Choroid plexus epithelial cell (primary cell): ENCODE measurements at regions not wholly inside any gene's neighbourhood (a gene's known extent, or its start where the extent isn't known, plus 50 kb on each side); places are given as distances from the start of the nearest gene placed in this dataset.

Experiments
- DNase-seq: peaks from one replicate; pipeline ENCODE4 v3.0.0-alpha.2; 2010; ENCODE audit warnings: low read depth
- H3K4me3 ChIP-seq: 2 replicates; pipeline ENCODE4 v1.5.1; 2011; ENCODE audit warnings: low read depth, mild to moderate bottlenecking, control low read depth, low read length, moderate library complexity
- TF ChIP-seq, protein P1 (sequence below): conservative IDR thresholded peaks from 2 replicates; pipeline ENCODE4 v1.5.1; 2011; ENCODE audit warnings: low read depth, mild to moderate bottlenecking, control low read depth, inconsistent platforms, low read length, moderate library complexity

GRCh38 chr12:93223440-93224426, 154.0 kb upstream of the NUDT4 start:
- TF ChIP-seq, protein P1, sequence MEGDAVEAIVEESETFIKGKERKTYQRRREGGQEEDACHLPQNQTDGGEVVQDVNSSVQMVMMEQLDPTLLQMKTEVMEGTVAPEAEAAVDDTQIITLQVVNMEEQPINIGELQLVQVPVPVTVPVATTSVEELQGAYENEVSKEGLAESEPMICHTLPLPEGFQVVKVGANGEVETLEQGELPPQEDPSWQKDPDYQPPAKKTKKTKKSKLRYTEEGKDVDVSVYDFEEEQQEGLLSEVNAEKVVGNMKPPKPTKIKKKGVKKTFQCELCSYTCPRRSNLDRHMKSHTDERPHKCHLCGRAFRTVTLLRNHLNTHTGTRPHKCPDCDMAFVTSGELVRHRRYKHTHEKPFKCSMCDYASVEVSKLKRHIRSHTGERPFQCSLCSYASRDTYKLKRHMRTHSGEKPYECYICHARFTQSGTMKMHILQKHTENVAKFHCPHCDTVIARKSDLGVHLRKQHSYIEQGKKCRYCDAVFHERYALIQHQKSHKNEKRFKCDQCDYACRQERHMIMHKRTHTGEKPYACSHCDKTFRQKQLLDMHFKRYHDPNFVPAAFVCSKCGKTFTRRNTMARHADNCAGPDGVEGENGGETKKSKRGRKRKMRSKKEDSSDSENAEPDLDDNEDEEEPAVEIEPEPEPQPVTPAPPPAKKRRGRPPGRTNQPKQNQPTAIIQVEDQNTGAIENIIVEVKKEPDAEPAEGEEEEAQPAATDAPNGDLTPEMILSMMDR: no peak
- DNase-seq: peak; percentile 47
- no peak overlapping the region for H3K4me3 ChIP-seq

DNA sequence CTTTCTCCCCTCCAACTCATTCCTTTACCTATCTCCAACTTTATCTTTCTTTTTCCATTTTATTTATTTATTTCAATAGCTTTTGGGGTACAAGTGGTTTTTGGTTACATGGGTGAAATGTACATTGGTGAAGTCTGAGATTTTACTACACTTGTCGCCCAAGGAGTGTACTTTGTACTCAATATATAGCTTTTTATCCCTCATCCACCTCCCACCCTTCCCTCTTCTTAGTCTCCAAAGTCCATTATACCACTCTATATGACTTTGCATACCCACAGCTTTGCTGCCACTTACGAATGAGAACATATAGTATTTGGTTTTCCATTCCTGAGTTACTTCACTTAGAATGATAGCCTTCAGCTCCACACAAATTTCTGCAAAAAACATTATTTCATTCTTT, 152.6 kb upstream of the NUDT4 start:
- DNase-seq: no peak
- TF ChIP-seq, protein P1: no peak
- no peak overlapping the region for H3K4me3 ChIP-seq

DNA sequence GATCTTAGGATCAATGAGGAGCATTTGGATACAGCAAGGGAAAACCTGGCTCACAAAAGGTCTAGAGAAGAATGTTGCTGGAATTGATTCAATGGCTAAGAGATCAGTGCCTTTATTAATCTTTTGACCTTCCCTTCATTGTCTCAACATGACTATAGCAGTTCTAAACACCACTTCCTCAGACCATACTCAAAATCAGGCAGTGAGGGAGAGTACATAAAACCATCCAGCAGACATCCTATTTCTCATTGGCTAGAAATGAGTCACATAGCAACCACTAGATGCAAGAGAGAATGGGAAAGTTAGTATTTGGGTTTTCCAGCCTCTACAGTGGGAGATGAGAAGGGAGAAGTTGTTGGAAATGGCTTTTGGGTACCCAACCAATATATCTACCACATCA, 151.4 kb upstream of the NUDT4 start:
- no peak for DNase-seq
- TF ChIP-seq, protein P1: no peak

GRCh38 chr12:93229494-93230325, 148.0 kb upstream of the NUDT4 start:
- TF ChIP-seq, protein P1: no peak
- H3K4me3 ChIP-seq: no peak overlapping the region
- peak; percentile 84 for DNase-seq

More for the DNA sequence above, 151.4 kb upstream of the NUDT4 start:
- no peak overlapping the region for H3K4me3 ChIP-seq

- no peak overlapping the region for H3K4me3 ChIP-seq
- TF ChIP-seq, protein P1: no peak
- DNase-seq: no peak
Measured at GRCh38 chr12:93230326-93230720, 147.4 kb upstream of the NUDT4 start.

- H3K4me3 ChIP-seq: no peak overlapping the region
- TF ChIP-seq, protein P1: no peak
- no peak for DNase-seq
Measured at GRCh38 chr12:93231938-93232337, 145.8 kb upstream of the NUDT4 start.
